ENCODE measurements at regions not wholly inside any gene's neighbourhood (a gene's known extent, or its start where the extent isn't known, plus 50 kb on each side); places are given as distances from the start of the nearest gene placed in this dataset.

DNA sequence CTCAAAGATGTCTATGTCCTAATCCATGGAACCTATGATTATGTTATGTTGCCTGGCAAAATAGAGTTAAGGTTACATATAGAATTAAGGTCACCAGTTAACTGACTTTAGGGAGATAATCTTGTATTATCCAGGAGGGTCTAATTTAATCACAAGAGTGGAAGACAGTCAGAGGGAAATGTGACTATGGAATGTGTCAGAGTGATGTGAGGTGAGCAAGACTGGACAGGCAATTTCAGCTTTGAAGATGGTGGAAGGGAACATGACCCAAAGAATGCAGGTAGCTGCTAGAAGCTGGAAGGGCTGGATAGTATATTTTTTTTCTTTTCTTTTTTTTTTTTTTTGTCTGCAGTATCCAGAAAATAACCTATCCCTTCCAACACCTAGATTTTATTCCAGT is 241.7 kb upstream of the NEGR1 start:
- Histone ChIP-seq H3K4me3 (ENCODE audit: low read length) (no peak overlapping the region), H3K27me3 (ENCODE audit: insufficient read depth, low read depth, low read length) (no peaks in the 10 kb centered on the region), H3K4me2 (ENCODE audit: low read length) (no peak overlapping the region), H2AFZ (ENCODE audit: low read depth, low read length) (no peak overlapping the region), H3K9me3 (ENCODE audit: low read length) (no peaks in the 10 kb centered on the region), H4K20me1 (ENCODE audit: insufficient read depth) (no peaks in the 10 kb centered on the region), H3K36me3 (ENCODE audit: insufficient read depth, low read length) (no peaks in the 10 kb centered on the region), H3K9me2 (ENCODE audit: insufficient read depth, low read length) (no peaks in the 10 kb centered on the region), H3K9ac (ENCODE audit: low read length) (no peak overlapping the region), H3F3A (ENCODE audit: insufficient read depth, low read length, poor library complexity, severe bottlenecking) (no peaks in the 10 kb centered on the region), H3K79me2 (replicated peaks; ENCODE audit: insufficient read depth, low read length) (no peaks in the 10 kb centered on the region), H3K27ac (ENCODE audit: low read length) (no peak overlapping the region)
- TF ChIP-seq EP300 (conservative IDR thresholded peaks at IDR 0.05; ENCODE audit: poor library complexity, severe bottlenecking), result no peak
- TF ChIP-seq REST (IDR thresholded peaks at IDR 0.05; ENCODE audit: borderline replicate concordance), result no peak
- TF ChIP-seq POLR2AphosphoS5 (IDR thresholded peaks at IDR 0.05), result no peak
- TF ChIP-seq TAF1 (IDR thresholded peaks at IDR 0.05; ENCODE audit: low read depth), result no peak
- TF ChIP-seq RAD21 (conservative IDR thresholded peaks at IDR 0.05), result no peak
- no peak for TF ChIP-seq SMC3 (conservative IDR thresholded peaks at IDR 0.05; ENCODE audit: poor library complexity)
- no peak for TF ChIP-seq MXI1 (conservative IDR thresholded peaks at IDR 0.05; ENCODE audit: poor library complexity, severe bottlenecking)
- no peak for TF ChIP-seq CTCF (IDR thresholded peaks at IDR 0.05; ENCODE audit: poor library complexity, severe bottlenecking)
- TF ChIP-seq EZH2 (IDR thresholded peaks at IDR 0.05; ENCODE audit: borderline replicate concordance, insufficient read depth, low read length, poor library complexity, severe bottlenecking), result no peak

DNA sequence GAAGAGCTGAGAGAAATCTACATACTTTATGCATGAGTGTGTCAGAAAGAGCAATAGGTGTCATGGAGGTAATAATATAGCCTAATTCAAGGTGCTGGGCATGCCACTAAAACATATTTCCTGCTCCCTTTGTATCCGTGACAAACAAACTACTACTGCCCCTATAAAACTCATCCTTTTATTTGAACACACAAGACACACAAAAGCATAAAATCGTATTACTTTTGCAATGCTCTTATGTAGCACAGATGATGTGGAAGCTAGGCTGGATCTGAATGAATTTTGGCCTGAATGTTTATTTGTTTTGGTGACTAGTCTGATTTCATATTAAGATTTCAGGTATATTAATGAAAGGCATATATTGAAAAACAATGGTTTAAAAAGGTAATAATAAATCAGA is 239.3 kb upstream of the NEGR1 start:
- Histone ChIP-seq H4K20me1 (ENCODE audit: insufficient read depth) (no peaks in the 10 kb centered on the region), H3K79me2 (replicated peaks; ENCODE audit: insufficient read depth, low read length) (no peaks in the 10 kb centered on the region), H3K4me2 (ENCODE audit: low read length) (no peak overlapping the region), H3K27ac (ENCODE audit: low read length) (no peak overlapping the region), H3K9me2 (ENCODE audit: insufficient read depth, low read length) (no peaks in the 10 kb centered on the region), H3F3A (ENCODE audit: insufficient read depth, low read length, poor library complexity, severe bottlenecking) (no peaks in the 10 kb centered on the region), H3K9ac (ENCODE audit: low read length) (no peak overlapping the region), H3K36me3 (ENCODE audit: insufficient read depth, low read length) (no peaks in the 10 kb centered on the region), H2AFZ (ENCODE audit: low read depth, low read length) (no peak overlapping the region), H3K27me3 (ENCODE audit: insufficient read depth, low read depth, low read length) (no peaks in the 10 kb centered on the region), H3K9me3 (ENCODE audit: low read length) (no peaks in the 10 kb centered on the region), H3K4me3 (ENCODE audit: low read length) (no peak overlapping the region)
- TF ChIP-seq TAF1 (IDR thresholded peaks at IDR 0.05; ENCODE audit: low read depth) (no peak), RAD21 (conservative IDR thresholded peaks at IDR 0.05) (no peak), POLR2AphosphoS5 (IDR thresholded peaks at IDR 0.05) (no peak), EZH2 (IDR thresholded peaks at IDR 0.05; ENCODE audit: borderline replicate concordance, insufficient read depth, low read length, poor library complexity, severe bottlenecking) (no peak)

DNA sequence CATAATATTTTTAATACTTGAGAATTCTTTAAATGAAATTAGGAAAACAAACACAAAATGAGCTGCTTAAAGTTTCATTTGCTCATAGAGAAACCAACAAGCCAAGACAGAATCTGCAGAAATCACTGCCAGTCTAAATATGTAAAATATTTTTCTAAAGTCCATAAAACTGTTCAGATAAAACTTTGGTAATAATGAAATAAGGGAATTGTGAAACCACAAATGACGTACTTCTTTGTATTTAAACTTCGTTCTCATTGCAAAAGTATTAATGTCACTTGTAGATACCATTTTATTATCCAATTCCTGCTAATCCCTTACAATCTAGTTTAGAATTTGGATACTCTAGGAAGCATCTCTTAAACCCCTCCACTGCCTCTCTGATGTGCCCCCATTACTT is 234.5 kb upstream of the NEGR1 start:
- no peaks in the 10 kb centered on the region for H4K20me1 ChIP-seq (ENCODE audit: insufficient read depth)
- no peak overlapping the region for H3K4me2 ChIP-seq (ENCODE audit: low read length)
- no peak overlapping the region for H2AFZ ChIP-seq (ENCODE audit: low read depth, low read length)
- no peaks in the 10 kb centered on the region for H3K36me3 ChIP-seq (ENCODE audit: insufficient read depth, low read length)
- no peak overlapping the region for H3K9ac ChIP-seq (ENCODE audit: low read length)
- H3K4me3 ChIP-seq (ENCODE audit: low read length), result no peak overlapping the region
- H3K79me2 ChIP-seq (replicated peaks; ENCODE audit: insufficient read depth, low read length), result no peaks in the 10 kb centered on the region
- TF ChIP-seq TAF1 (IDR thresholded peaks at IDR 0.05; ENCODE audit: low read depth) (no peak), MXI1 (conservative IDR thresholded peaks at IDR 0.05; ENCODE audit: poor library complexity, severe bottlenecking) (no peak), EZH2 (IDR thresholded peaks at IDR 0.05; ENCODE audit: borderline replicate concordance, insufficient read depth, low read length, poor library complexity, severe bottlenecking) (no peak), POLR2AphosphoS5 (IDR thresholded peaks at IDR 0.05) (no peak), CTCF (IDR thresholded peaks at IDR 0.05; ENCODE audit: poor library complexity, severe bottlenecking) (no peak), EP300 (conservative IDR thresholded peaks at IDR 0.05; ENCODE audit: poor library complexity, severe bottlenecking) (no peak), SMC3 (conservative IDR thresholded peaks at IDR 0.05; ENCODE audit: poor library complexity) (no peak)
- no peaks in the 10 kb centered on the region for H3K9me2 ChIP-seq (ENCODE audit: insufficient read depth, low read length)
- H3K27me3 ChIP-seq (ENCODE audit: insufficient read depth, low read depth, low read length), result no peaks in the 10 kb centered on the region
- no peaks in the 10 kb centered on the region for H3F3A ChIP-seq (ENCODE audit: insufficient read depth, low read length, poor library complexity, severe bottlenecking)
- no peaks in the 10 kb centered on the region for H3K9me3 ChIP-seq (ENCODE audit: low read length)
- H3K27ac ChIP-seq (ENCODE audit: low read length), result no peak overlapping the region
